Astrocyte (in vitro differentiated cells and primary cell): ENCODE measurements at regions not wholly inside any gene's neighbourhood (a gene's known extent, or its start where the extent isn't known, plus 50 kb on each side); places are given as distances from the start of the nearest gene placed in this dataset.
A peak's percentile ranks its signal among the peaks of the same experiment; 100 is the strongest.

Experiments
- DNase-seq: peaks from one replicate; pipeline ENCODE4 v3.0.0-alpha.2; 2010; ENCODE audit warnings: low read depth
- FAIRE-seq: peaks from 2 replicates; lab custom pipeline; 2011; peaks lifted over from hg19 to GRCh38; lab: Jason Lieb, UNC
- H2AFZ ChIP-seq: 2 replicates; pipeline ENCODE4 v1.6.0; 2012; ENCODE audit warnings: low read depth, low read length, inconsistent platforms
- H3K27ac ChIP-seq: 2 replicates; pipeline ENCODE4 v1.5.1; 2011; ENCODE audit warnings: low read depth, low read length, inconsistent platforms
- H3K27me3 ChIP-seq: 2 replicates; pipeline ENCODE4 v1.6.0; 2011; ENCODE audit warnings: low read length, inconsistent platforms; ENCODE audit not compliant: insufficient read depth
- H3K36me3 ChIP-seq: 2 replicates; pipeline ENCODE4 v1.5.1; 2011; ENCODE audit warnings: low read length, inconsistent platforms; ENCODE audit not compliant: insufficient read depth
- H3K4me1 ChIP-seq: 2 replicates; pipeline ENCODE4 v1.5.1; 2011; ENCODE audit warnings: low read length, inconsistent platforms; ENCODE audit not compliant: insufficient read depth
- H3K4me2 ChIP-seq: 2 replicates; pipeline ENCODE4 v1.6.0; 2012; ENCODE audit warnings: low read length, inconsistent platforms
- H3K4me3 ChIP-seq: 2 replicates; pipeline ENCODE4 v1.5.1; 2011; ENCODE audit warnings: low read depth, mild to moderate bottlenecking, low read length, inconsistent platforms; ENCODE audit not compliant: insufficient read depth
- H3K79me2 ChIP-seq: 2 replicates; pipeline ENCODE4 v1.6.0; 2012; ENCODE audit warnings: mild to moderate bottlenecking, low read length, inconsistent platforms; ENCODE audit not compliant: insufficient read depth
- H3K9ac ChIP-seq: 2 replicates; pipeline ENCODE4 v1.6.0; 2012; ENCODE audit warnings: mild to moderate bottlenecking, low read length, inconsistent platforms
- H3K9me3 ChIP-seq: 2 replicates; pipeline ENCODE4 v1.5.1; 2012; ENCODE audit warnings: low read depth, mild to moderate bottlenecking, low read length, inconsistent platforms; ENCODE audit not compliant: insufficient read depth
- H4K20me1 ChIP-seq: 2 replicates; pipeline ENCODE4 v1.6.0; 2012; ENCODE audit warnings: low read length, inconsistent platforms; ENCODE audit not compliant: insufficient read depth
- H3K27ac Mint-ChIP-seq: one replicate; pipeline ENCODE4 v1.8.0; 2021; ENCODE audit warnings: mild to moderate bottlenecking, mixed read lengths; ENCODE audit not compliant: unreplicated experiment
- H3K27me3 Mint-ChIP-seq: one replicate; pipeline ENCODE4 v1.8.0; 2021; ENCODE audit warnings: low read depth, mixed read lengths; ENCODE audit not compliant: unreplicated experiment
- H3K36me3 Mint-ChIP-seq: one replicate; pipeline ENCODE4 v1.8.0; 2021; ENCODE audit warnings: low read depth, mixed read lengths; ENCODE audit not compliant: unreplicated experiment
- H3K4me1 Mint-ChIP-seq: one replicate; pipeline ENCODE4 v1.8.0; 2021; ENCODE audit warnings: low read depth, mixed read lengths; ENCODE audit not compliant: unreplicated experiment
- H3K4me3 Mint-ChIP-seq: one replicate; pipeline ENCODE4 v1.8.0; 2021; ENCODE audit warnings: mild to moderate bottlenecking, moderate library complexity, mixed read lengths; ENCODE audit not compliant: unreplicated experiment
- H3K9me3 Mint-ChIP-seq: one replicate; pipeline ENCODE4 v1.8.0; 2021; ENCODE audit warnings: mild to moderate bottlenecking, mixed read lengths; ENCODE audit not compliant: unreplicated experiment
- EZH2 ChIP-seq: IDR thresholded peaks from 2 replicates; pipeline ENCODE4 v1.6.1; 2012; ENCODE audit warnings: mild to moderate bottlenecking, low read length, inconsistent platforms; ENCODE audit not compliant: insufficient read depth
- TF ChIP-seq, protein P1 (sequence below): IDR thresholded peaks from 2 replicates; pipeline ENCODE4 v1.5.1; 2011; ENCODE audit warnings: low read depth, mild to moderate bottlenecking, inconsistent platforms, low read length, moderate library complexity; ENCODE audit not compliant: insufficient read depth

DNA sequence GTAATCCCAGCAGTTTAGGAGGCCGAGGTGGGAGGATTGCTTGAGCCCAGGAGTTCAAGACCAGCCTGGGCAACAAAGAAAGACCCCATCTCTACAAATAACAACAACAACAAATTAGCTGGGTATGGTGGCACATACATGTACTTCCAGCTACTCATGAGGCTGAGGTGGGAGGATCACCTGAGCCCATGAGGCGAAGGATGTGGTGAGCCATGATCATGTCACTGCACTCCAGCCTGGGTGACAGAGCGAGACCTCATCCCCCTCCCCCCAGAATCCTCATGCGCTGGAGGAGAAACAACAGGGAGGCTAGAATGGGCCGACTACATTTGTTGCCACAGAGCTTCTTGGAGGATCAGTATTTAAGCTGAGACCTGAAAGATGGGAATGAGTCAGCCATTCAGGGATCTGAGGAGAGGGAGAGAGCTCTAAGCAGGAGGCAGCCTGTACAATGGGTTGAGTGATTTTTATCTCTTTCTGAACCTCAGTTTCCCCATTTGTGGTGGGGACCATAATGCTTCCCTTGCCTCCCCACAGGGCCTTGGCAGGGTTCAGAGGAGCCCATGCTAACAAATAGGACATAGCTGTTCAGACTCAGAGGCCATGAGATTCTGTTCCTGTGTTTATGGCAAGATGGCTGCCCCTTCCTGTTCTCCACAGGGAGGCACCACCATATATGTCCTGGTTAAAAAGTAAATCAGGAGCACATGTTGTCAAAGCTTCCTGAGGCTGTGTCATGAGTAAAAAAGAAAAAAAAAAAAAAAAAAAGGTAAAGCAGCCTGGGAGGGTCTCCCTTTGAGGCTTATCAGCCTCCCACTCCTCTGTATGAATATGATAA is 131.4 kb upstream of the HAAO start:
- no peak overlapping the region for H3K4me3 Mint-ChIP-seq
- Histone ChIP-seq H3K27ac (peak overlapping the region; percentile 98), H3K9me3 (no peaks in the 10 kb centered on the region), H3K4me2 (peak overlapping the region; percentile 80), H3K4me1 (peaks cover 39% of the 10 kb centered on the region), H3K9ac (peak overlapping the region; percentile 80), H3K4me3 (no peak overlapping the region), H3K36me3 (no peaks in the 10 kb centered on the region), H3K79me2 (no peaks in the 10 kb centered on the region), H3K27me3 (no peaks in the 10 kb centered on the region), H4K20me1 (no peaks in the 10 kb centered on the region), H2AFZ (peak overlapping the region; percentile 13)
- no peak for FAIRE-seq
- peak overlapping the region; percentile 100 for H3K27ac Mint-ChIP-seq
- peaks cover 4% of the 10 kb centered on the region for H3K36me3 Mint-ChIP-seq
- peaks cover 54% of the 10 kb centered on the region for H3K4me1 Mint-ChIP-seq
- no peaks in the 10 kb centered on the region for H3K27me3 Mint-ChIP-seq
- TF ChIP-seq EZH2 = no peak
- TF ChIP-seq, protein P1, sequence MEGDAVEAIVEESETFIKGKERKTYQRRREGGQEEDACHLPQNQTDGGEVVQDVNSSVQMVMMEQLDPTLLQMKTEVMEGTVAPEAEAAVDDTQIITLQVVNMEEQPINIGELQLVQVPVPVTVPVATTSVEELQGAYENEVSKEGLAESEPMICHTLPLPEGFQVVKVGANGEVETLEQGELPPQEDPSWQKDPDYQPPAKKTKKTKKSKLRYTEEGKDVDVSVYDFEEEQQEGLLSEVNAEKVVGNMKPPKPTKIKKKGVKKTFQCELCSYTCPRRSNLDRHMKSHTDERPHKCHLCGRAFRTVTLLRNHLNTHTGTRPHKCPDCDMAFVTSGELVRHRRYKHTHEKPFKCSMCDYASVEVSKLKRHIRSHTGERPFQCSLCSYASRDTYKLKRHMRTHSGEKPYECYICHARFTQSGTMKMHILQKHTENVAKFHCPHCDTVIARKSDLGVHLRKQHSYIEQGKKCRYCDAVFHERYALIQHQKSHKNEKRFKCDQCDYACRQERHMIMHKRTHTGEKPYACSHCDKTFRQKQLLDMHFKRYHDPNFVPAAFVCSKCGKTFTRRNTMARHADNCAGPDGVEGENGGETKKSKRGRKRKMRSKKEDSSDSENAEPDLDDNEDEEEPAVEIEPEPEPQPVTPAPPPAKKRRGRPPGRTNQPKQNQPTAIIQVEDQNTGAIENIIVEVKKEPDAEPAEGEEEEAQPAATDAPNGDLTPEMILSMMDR = no peak
- DNase-seq = peak; percentile 37
- peaks cover 3% of the 10 kb centered on the region for H3K9me3 Mint-ChIP-seq

DNA sequence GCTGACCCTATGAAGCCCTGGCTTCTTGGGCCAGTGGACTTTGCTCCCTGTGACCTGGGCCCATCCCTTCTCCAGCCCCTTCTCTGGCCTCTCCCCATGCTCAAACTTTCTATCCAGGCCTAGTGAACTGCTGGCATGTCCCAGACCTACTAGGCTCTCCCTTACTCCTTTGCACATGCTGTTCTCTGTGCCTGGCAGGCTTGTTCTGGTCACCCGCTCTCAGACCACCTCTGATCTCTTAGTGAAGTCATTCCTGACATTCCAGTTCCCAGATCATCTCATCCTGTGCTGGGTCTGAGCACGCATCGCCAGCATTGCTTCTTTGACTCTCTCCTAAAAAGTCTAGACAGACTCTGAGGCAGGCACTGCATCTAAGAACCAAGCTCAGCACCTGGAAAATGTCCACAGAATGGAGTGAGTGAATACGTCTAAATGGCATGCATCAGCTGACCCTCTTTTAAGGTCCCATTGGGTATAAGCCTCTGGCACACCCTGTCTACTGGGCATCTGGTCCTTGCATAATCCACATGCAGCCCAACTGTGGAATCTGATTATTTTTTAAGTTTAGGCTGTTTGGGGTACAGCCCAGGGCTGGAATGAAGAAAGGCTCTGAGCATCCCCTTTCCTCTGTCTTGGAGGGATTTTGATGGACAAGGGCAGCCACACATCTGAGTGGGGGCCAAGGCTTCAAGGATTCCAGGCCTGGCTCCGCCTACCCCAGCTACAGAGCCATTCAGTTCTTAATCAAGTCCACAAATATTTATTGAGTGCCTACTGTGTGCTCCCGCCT is 130.6 kb upstream of the HAAO start:
- no peak for FAIRE-seq
- H3K36me3 Mint-ChIP-seq = peaks cover 4% of the 10 kb centered on the region
- peak overlapping the region; percentile 24 for H2AFZ ChIP-seq
- H3K27ac Mint-ChIP-seq = peak overlapping the region; percentile 100
- no peaks in the 10 kb centered on the region for H4K20me1 ChIP-seq
- peak overlapping the region; percentile 1 for H3K4me3 Mint-ChIP-seq
- H3K36me3 ChIP-seq = no peaks in the 10 kb centered on the region
- H3K9me3 Mint-ChIP-seq = peaks cover 3% of the 10 kb centered on the region
- DNase-seq = peak; percentile 92
- H3K79me2 ChIP-seq = no peaks in the 10 kb centered on the region
- no peak overlapping the region for H3K4me3 ChIP-seq
- peaks cover 39% of the 10 kb centered on the region for H3K4me1 ChIP-seq
- TF ChIP-seq EZH2 = no peak
- TF ChIP-seq, protein P1 = no peak
- H3K9ac ChIP-seq = peak overlapping the region; percentile 80
- no peaks in the 10 kb centered on the region for H3K9me3 ChIP-seq
- H3K4me1 Mint-ChIP-seq = peaks cover 50% of the 10 kb centered on the region
- H3K27me3 ChIP-seq = no peaks in the 10 kb centered on the region
- no peaks in the 10 kb centered on the region for H3K27me3 Mint-ChIP-seq
- H3K4me2 ChIP-seq = peak overlapping the region; percentile 1
- peak overlapping the region; percentile 98 for H3K27ac ChIP-seq
